ENCODE measurements at regions not wholly inside any gene's neighbourhood (a gene's known extent, or its start where the extent isn't known, plus 50 kb on each side); places are given as distances from the start of the nearest gene placed in this dataset.

- TF ChIP-seq CTCF (IDR thresholded peaks at IDR 0.05; ENCODE audit: low read depth, low read length, missing input control) (no peak), YY1 (IDR thresholded peaks at IDR 0.05) (no peak), SP1 (IDR thresholded peaks at IDR 0.05) (no peak), MAX (IDR thresholded peaks at IDR 0.05) (no peak), ZBTB33 (IDR thresholded peaks at IDR 0.05) (no peak), EGR1 (IDR thresholded peaks at IDR 0.05; ENCODE audit: low read depth in 2 of 2) (no peak), REST (IDR thresholded peaks at IDR 0.05) (no peak), RAD21 (IDR thresholded peaks at IDR 0.05) (no peak), HNF4G (IDR thresholded peaks at IDR 0.05) (no peak), JUND (IDR thresholded peaks at IDR 0.05) (no peak), NR2F2 (IDR thresholded peaks at IDR 0.05) (no peak), FOXA1 (IDR thresholded peaks at IDR 0.05) (no peak), GABPA (IDR thresholded peaks at IDR 0.05 in 1 of 2, conservative IDR thresholded peaks at IDR 0.05 in 1 of 2) (no peak)
Observed at GRCh38 chr20:53736122-53736756, 142.6 kb upstream of the ZNF217 start.

Data from liver (tissue), 3 donors.